Activated B cell treated with CpG ODN at 0.5 μM for 24 hours (primary cell): ENCODE measurements at regions not wholly inside any gene's neighbourhood (a gene's known extent, or its start where the extent isn't known, plus 50 kb on each side); places are given as distances from the start of the nearest gene placed in this dataset.

Experiments used
- ATAC-seq: fragments of 200-7000 bp; cut with Tn5 transposase; one replicate; pipeline ENCODE4 v1.10.0; 2021; ENCODE audit warnings: low read depth, mild to moderate bottlenecking, moderate library complexity
- CTCF ChIA-PET: fragments of 350-600 bp; sonication (Branson Sonifier 250); formaldehyde crosslinking; loops from one replicate; lab custom pipeline; 2021; ENCODE audit warnings: antibody characterized with exemption; lab: Charles Lee
- POLR2A ChIA-PET: fragments of 350-600 bp; sonication (Branson Sonifier 250); formaldehyde crosslinking; loops from one replicate; lab custom pipeline; 2021; ENCODE audit warnings: antibody characterized with exemption; lab: Charles Lee
- DNase-seq: peaks from one replicate; pipeline ENCODE4 v3.0.0; 2022
- H3K27ac Mint-ChIP-seq: one replicate; pipeline ENCODE4 v1.8.0; 2020; ENCODE audit warnings: mixed read lengths
- H3K27me3 Mint-ChIP-seq: one replicate; pipeline ENCODE4 v1.8.0; 2021; ENCODE audit warnings: mixed read lengths
- H3K36me3 Mint-ChIP-seq: one replicate; pipeline ENCODE4 v1.8.0; 2021; ENCODE audit warnings: low read depth, mixed read lengths
- H3K4me1 Mint-ChIP-seq: one replicate; pipeline ENCODE4 v1.8.0; 2021; ENCODE audit warnings: mixed read lengths
- H3K4me3 Mint-ChIP-seq: one replicate; pipeline ENCODE4 v1.8.0; 2020; ENCODE audit warnings: mild to moderate bottlenecking, mixed read lengths
- H3K9me3 Mint-ChIP-seq: one replicate; pipeline ENCODE4 v1.8.0; 2020; ENCODE audit warnings: mixed read lengths
- intact Hi-C: fragments of 100-400 bp; cut with micrococcal nuclease; formaldehyde crosslinking; loops from one replicate; pipeline ENCODE4 v1.15.1; 2024
- TF ChIP-seq, protein P1 (sequence below): fragments of 200-600 bp; IDR thresholded peaks from one replicate; pipeline ENCODE4 v1.8.0; 2022; ENCODE audit warnings: antibody characterized with exemption, mild to moderate bottlenecking

DNA sequence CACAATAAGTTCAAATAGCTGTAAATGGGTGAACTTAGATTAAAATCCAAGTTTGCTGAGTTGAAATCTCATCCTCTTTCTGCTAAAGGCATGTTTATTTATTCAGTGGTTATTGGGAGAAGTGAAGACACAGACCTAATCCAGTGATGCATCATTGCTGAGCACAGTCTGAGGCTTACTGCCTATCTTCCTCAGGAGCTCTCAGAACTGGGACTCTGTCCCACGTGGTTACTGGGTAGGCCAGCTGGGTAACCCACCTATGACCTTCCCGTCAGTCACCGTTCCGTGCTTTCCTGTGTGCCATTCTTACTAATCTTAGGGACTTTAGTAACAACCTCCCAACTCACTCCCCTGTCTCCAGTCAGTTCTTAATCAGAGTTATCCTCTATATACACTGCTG is 226.8 kb upstream of the ATP10B start:
- Mint-ChIP-seq H3K4me3 (no peak overlapping the region), H3K27ac (no peak overlapping the region), H3K9me3 (no peaks in the 10 kb centered on the region), H3K4me1 (no peaks in the 10 kb centered on the region), H3K36me3 (no peaks in the 10 kb centered on the region), H3K27me3 (no peaks in the 10 kb centered on the region)
- no peak for ATAC-seq
- intact Hi-C loops: no loop called here
- ChIA-PET POLR2A (no interaction called here), CTCF (no interaction called here)
- TF ChIP-seq, protein P1, sequence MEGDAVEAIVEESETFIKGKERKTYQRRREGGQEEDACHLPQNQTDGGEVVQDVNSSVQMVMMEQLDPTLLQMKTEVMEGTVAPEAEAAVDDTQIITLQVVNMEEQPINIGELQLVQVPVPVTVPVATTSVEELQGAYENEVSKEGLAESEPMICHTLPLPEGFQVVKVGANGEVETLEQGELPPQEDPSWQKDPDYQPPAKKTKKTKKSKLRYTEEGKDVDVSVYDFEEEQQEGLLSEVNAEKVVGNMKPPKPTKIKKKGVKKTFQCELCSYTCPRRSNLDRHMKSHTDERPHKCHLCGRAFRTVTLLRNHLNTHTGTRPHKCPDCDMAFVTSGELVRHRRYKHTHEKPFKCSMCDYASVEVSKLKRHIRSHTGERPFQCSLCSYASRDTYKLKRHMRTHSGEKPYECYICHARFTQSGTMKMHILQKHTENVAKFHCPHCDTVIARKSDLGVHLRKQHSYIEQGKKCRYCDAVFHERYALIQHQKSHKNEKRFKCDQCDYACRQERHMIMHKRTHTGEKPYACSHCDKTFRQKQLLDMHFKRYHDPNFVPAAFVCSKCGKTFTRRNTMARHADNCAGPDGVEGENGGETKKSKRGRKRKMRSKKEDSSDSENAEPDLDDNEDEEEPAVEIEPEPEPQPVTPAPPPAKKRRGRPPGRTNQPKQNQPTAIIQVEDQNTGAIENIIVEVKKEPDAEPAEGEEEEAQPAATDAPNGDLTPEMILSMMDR: no peak
- DNase-seq: no peak

DNA sequence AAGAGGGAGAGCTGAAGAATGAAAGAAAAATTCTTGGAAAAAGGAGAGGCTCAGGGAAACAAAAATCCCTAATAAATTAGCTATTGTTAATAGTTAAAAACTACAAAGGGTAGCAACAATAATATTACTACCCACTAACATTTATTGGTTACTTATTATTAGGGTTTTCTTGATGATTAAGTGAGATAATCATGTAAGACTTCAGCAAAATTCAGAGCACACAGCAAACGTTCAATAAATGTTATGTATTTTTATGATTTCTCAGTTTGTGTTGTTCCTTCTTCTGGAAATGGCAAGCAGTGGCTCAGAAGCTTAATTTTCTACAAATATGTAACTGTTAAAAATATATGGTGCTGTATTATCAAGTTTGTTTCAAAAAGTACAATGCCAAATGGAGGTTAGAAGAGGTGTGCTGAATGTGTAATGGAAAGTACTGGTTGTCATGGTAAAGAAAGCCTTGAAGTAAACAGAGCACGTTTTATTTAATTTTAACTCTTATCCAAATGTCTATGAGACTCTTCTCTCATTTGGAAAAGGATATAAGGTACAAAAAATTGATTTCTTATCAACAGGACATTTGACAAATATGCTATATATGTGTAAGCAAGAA is 226.0 kb upstream of the ATP10B start:
- no peaks in the 10 kb centered on the region for H3K4me1 Mint-ChIP-seq
- ChIA-PET POLR2A (no interaction called here), CTCF (no interaction called here)
- TF ChIP-seq, protein P1: no peak
- no peaks in the 10 kb centered on the region for H3K27me3 Mint-ChIP-seq
- intact Hi-C loops: no loop called here
- H3K27ac Mint-ChIP-seq: no peak overlapping the region
- no peaks in the 10 kb centered on the region for H3K9me3 Mint-ChIP-seq
- ATAC-seq: no peak
- no peaks in the 10 kb centered on the region for H3K36me3 Mint-ChIP-seq
- DNase-seq: no peak
- no peak overlapping the region for H3K4me3 Mint-ChIP-seq

DNA sequence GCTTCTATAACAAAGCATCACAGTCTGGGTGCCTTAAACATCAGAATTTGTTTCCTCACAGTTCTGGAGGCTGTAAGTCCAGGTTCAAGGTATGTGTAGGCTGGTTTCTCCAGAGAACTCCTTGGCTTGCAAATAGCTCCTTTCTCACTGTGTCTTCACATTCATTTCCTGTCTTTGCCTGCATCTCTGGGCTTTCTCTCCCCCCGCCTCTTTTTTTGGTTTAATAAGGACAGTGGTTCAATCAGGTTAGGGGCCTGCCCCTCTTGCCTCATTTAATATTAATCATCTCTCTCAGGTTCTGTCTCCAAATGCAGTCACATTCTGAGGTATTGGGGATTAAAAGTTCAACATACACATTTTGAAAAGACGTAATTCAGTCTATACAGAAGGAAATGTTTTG is 225.5 kb upstream of the ATP10B start:
- H3K4me1 Mint-ChIP-seq: no peaks in the 10 kb centered on the region

DNA sequence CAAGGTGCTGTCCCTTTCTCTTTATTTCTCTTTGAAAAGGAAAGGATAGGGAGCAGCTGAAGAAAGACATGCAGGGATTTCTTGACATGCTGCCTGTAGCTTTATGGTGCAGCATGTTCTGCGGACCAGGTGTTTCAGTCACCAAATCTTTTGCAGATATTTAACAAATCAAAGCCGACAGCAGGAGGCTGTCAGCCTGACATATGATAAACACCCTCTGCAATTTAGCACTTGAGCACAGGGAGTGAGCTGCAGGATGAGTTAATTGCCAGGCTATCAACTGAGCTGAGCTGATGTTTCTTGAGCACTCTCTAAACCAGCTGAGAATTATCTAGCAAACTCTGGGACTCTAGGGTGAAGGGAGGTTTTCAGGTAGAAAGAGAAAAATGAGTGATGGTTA is 212.8 kb upstream of the ATP10B start:
- Mint-ChIP-seq H3K27ac (no peak overlapping the region), H3K4me1 (no peaks in the 10 kb centered on the region), H3K36me3 (no peaks in the 10 kb centered on the region), H3K9me3 (peaks cover 2% of the 10 kb centered on the region), H3K27me3 (peaks cover 2% of the 10 kb centered on the region), H3K4me3 (no peak overlapping the region)
- TF ChIP-seq, protein P1: no peak
- no peak for ATAC-seq
- intact Hi-C loops: no loop called here
- DNase-seq: no peak
- CTCF ChIA-PET: no interaction called here
- POLR2A ChIA-PET: no interaction called here

More for the DNA sequence above, 225.5 kb upstream of the ATP10B start:
- Mint-ChIP-seq H3K36me3 (no peaks in the 10 kb centered on the region), H3K27ac (no peak overlapping the region), H3K9me3 (no peaks in the 10 kb centered on the region), H3K27me3 (no peaks in the 10 kb centered on the region), H3K4me3 (no peak overlapping the region)
- ChIA-PET CTCF (no interaction called here), POLR2A (no interaction called here)
- TF ChIP-seq, protein P1: no peak
- no peak for DNase-seq
- no peak for ATAC-seq
- intact Hi-C loops: no loop called here

DNA sequence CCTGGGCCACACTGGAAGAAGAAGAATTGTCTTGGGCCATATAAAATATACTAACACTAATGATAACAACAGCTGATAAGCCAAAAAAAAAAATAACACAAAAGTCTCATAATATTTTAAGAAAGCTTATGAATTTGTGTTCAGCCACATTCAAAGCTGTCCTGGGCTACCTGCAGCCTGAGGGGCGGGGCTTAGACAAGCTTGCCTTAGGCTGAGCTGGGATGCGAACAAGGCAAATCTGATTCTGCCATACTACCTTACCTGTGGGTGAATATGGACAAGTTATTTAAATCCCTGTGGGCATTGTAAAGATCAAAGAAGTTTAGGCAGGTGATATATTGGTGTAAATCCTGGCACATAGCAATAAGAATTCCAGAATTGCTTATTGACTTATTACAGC is 212.3 kb upstream of the ATP10B start:
- no peaks in the 10 kb centered on the region for H3K36me3 Mint-ChIP-seq
- H3K4me3 Mint-ChIP-seq: no peak overlapping the region
- no peaks in the 10 kb centered on the region for H3K4me1 Mint-ChIP-seq
- H3K27me3 Mint-ChIP-seq: peaks cover 2% of the 10 kb centered on the region
- ATAC-seq (no peak), DNase-seq (no peak)
- TF ChIP-seq, protein P1: no peak
- CTCF ChIA-PET: no interaction called here
- H3K9me3 Mint-ChIP-seq: peaks cover 2% of the 10 kb centered on the region
- POLR2A ChIA-PET: no interaction called here
- intact Hi-C loops: no loop called here
- no peak overlapping the region for H3K27ac Mint-ChIP-seq
